ENCODE measurements at regions not wholly inside any gene's neighbourhood (a gene's known extent, or its start where the extent isn't known, plus 50 kb on each side); places are given as distances from the start of the nearest gene placed in this dataset.

DNA sequence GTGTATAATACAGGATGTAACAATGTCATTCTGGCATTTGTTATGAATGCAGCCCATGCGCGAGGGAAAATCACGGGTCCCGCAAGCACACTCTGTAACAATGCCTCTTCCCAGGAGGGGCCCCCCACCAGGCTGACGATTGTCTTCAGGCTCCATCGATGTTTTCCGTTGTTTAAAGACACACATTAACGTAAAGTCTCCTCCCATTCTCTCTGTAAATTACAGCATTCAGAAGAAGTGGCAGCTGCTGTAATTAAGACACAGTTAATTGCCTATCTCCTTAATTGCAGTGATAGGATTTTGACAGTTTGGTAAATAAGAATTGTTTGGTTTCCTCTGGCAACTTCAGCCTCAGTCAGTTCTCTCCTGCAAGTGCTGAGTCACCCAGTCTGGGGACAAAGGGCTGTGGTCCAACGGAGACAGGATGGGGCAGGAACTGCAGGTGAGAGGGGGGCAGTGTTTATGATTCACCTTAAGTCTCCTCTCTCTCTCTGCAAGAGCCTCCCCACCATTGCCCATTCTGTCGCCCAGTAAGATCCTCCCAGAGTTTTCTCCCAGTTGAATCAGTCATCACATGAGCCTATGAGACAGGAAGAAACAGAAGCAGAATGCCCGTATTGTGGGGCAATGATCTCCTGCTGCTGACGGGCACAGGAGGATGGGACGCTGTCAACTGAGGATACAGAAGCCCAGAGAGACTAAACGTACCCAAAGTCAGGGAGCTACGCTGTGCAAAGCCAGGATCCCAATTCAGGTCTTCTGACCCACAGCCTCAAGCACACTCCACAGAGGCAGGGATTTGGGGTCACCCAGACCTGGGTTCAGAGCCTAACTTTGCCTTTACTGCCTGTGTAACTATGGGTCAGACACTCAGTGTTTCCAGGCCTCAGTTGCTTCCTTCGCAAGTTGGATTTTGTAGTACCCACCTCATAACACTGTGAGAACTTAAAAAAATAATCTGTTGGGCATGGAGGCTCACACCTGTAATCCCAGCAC is 110.0 kb downstream of the ADSS2 start:
- Histone ChIP-seq H3K4me3 (ENCODE audit: low read depth, low read length) (no peak overlapping the region), H3K36me3 (ENCODE audit: insufficient read depth, low read length) (no peaks in the 10 kb centered on the region), H2AFZ (ENCODE audit: low read length, unreplicated experiment) (no peak overlapping the region), H3K27me3 (ENCODE audit: insufficient read depth, low read length) (no peaks in the 10 kb centered on the region), H3K4me1 (ENCODE audit: control insufficient read depth, insufficient read depth, low read length, unreplicated experiment) (peaks cover 9% of the 10 kb centered on the region), H3K79me2 (ENCODE audit: control insufficient read depth, insufficient read depth, low read length, unreplicated experiment) (no peaks in the 10 kb centered on the region), H3K27ac (ENCODE audit: low read depth, low read length) (no peak overlapping the region)

DNA sequence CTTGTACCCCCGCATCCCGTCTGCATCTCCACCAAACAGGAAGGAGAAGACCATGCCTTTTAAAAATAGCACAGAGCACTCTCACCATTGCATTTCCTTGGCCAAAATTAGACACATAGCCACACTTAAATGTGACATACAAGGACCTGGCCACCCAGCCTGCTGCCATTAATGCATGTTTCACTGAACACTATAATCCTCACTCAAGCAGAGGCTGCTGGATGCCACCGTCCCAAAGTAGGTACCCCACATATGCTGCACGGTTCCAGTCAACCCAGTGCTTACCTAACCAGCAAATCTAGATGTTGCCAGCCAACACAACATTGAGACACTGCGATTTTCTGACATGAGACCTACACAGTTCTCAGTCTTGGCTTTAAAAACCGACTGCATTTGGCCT is 107.7 kb downstream of the ADSS2 start:
- H3K79me2 ChIP-seq (ENCODE audit: control insufficient read depth, insufficient read depth, low read length, unreplicated experiment): no peaks in the 10 kb centered on the region
- H2AFZ ChIP-seq (ENCODE audit: low read length, unreplicated experiment): no peak overlapping the region
- no peaks in the 10 kb centered on the region for H3K36me3 ChIP-seq (ENCODE audit: insufficient read depth, low read length)
- no peak overlapping the region for H3K4me3 ChIP-seq (ENCODE audit: low read depth, low read length)
- H3K4me1 ChIP-seq (ENCODE audit: control insufficient read depth, insufficient read depth, low read length, unreplicated experiment): peaks cover 28% of the 10 kb centered on the region
- no peaks in the 10 kb centered on the region for H3K27me3 ChIP-seq (ENCODE audit: insufficient read depth, low read length)
- no peak overlapping the region for H3K27ac ChIP-seq (ENCODE audit: low read depth, low read length)

DNA sequence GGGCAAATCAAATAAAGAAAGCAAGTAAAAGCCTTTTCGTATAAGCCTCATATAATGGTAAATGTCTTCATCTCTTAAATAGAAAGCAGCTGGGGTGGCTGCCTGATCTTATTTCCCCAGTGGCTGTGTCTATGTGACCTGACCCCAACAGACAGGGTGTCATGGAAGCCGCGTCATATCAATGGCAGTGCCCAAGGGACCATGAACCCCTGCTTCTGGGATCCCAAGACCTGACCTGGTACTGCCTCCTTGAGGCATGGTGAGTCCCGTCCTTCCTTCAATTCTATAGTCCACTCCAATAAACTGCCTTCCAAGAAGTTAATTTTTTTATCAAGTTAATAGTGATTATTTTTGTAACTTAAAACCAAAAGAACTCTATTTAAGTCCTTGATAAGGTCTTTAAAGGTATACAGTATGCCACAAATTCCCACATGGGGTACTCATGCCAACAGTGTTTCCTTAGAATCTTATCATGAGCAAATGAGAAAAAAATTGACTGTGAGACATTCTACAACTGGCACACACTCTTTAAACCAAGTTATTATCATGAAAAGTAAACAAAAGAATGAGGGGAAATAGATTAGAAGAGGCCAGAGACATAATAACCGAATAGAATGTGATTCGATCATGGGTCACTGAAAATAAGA is 104.6 kb downstream of the ADSS2 start:
- Histone ChIP-seq H2AFZ (ENCODE audit: low read length, unreplicated experiment) (no peak overlapping the region), H3K4me3 (ENCODE audit: low read depth, low read length) (peak overlapping the region; percentile 16; the same call in 1 of the 2 replicates), H3K79me2 (ENCODE audit: control insufficient read depth, insufficient read depth, low read length, unreplicated experiment) (no peaks in the 10 kb centered on the region), H3K27ac (ENCODE audit: low read depth, low read length) (peak overlapping the region; percentile 91), H3K27me3 (ENCODE audit: insufficient read depth, low read length) (no peaks in the 10 kb centered on the region), H3K4me1 (ENCODE audit: control insufficient read depth, insufficient read depth, low read length, unreplicated experiment) (peaks cover 30% of the 10 kb centered on the region), H3K36me3 (ENCODE audit: insufficient read depth, low read length) (no peaks in the 10 kb centered on the region)

DNA sequence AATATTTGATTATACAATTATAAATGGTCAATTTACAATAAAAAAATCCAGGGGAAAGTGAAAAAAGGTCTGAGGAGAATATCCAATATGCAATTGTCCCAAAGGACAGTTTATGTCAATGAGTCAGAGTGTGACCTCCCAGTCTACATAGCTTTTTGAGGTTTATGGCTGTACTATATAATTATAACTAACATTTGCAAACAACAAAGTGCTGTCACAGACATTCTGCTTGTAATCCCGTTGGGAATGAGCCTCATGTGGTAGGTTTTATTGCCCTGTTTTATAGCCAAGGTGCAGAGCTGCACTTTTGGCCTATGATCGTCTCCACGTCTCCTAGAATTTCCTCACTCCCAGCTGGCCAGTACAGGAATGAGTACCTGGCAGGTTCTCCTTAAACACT is 103.8 kb downstream of the ADSS2 start:
- H3K4me1 ChIP-seq (ENCODE audit: control insufficient read depth, insufficient read depth, low read length, unreplicated experiment): peaks cover 38% of the 10 kb centered on the region
- no peak overlapping the region for H2AFZ ChIP-seq (ENCODE audit: low read length, unreplicated experiment)
- no peaks in the 10 kb centered on the region for H3K27me3 ChIP-seq (ENCODE audit: insufficient read depth, low read length)
- H3K36me3 ChIP-seq (ENCODE audit: insufficient read depth, low read length): no peaks in the 10 kb centered on the region
- H3K79me2 ChIP-seq (ENCODE audit: control insufficient read depth, insufficient read depth, low read length, unreplicated experiment): no peaks in the 10 kb centered on the region
- peak overlapping the region; percentile 91 for H3K27ac ChIP-seq (ENCODE audit: low read depth, low read length)
- peak overlapping the region; percentile 50; the same call in 1 of the 2 replicates for H3K4me3 ChIP-seq (ENCODE audit: low read depth, low read length)

DNA sequence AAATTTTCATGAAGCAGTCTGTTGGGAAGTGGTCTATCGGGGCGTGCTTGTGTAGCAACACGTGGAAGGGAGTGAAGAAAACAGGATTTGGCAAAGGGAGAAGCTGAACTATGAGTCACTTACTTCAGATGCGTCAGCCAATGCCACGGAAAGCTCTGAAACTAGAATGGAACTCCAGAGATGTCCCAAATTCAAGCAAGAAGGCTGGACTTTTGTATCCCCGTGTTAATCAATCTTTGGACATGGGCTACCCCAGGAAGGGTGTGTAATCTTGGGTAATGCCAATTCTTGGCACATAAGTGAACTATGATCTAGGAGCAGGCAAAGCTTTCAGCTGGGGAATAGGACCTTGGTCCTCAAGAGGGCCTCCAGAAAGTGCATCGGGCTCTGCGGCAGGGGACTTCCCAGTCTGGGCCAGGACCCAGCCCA is 102.6 kb downstream of the ADSS2 start:
- H2AFZ ChIP-seq (ENCODE audit: low read length, unreplicated experiment): peak overlapping the region; percentile 42
- H3K27ac ChIP-seq (ENCODE audit: low read depth, low read length): peak overlapping the region; percentile 91

DNA sequence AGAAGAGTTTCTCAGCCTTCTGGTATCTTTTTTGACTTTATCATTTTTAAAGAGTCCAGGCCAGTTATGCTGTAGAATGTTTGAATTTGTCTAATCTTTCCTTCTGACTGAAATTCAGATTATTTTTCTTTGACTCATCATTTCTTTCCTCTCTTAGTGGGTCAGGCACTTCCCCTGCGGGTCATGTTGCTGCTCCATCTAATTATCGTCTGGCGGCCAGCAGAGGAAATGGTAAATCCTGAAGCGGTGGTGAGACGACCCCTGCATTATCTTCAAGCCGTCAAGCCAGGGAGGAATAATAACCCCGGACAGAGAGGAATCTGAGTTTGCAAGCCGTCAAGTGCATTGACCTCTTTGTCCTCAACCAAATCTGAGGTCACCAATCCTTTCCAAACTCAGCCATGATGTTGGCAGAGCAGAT is 102.1 kb downstream of the ADSS2 start:
- Histone ChIP-seq H3K4me3 (ENCODE audit: low read depth, low read length) (peak overlapping the region; percentile 49), H2AFZ (ENCODE audit: low read length, unreplicated experiment) (peak overlapping the region; percentile 42)

More for the DNA sequence above, 102.6 kb downstream of the ADSS2 start:
- H3K79me2 ChIP-seq (ENCODE audit: control insufficient read depth, insufficient read depth, low read length, unreplicated experiment): no peaks in the 10 kb centered on the region
- H3K27me3 ChIP-seq (ENCODE audit: insufficient read depth, low read length): no peaks in the 10 kb centered on the region
- H3K4me1 ChIP-seq (ENCODE audit: control insufficient read depth, insufficient read depth, low read length, unreplicated experiment): peaks cover 48% of the 10 kb centered on the region
- peak overlapping the region; percentile 49 for H3K4me3 ChIP-seq (ENCODE audit: low read depth, low read length)
- no peaks in the 10 kb centered on the region for H3K36me3 ChIP-seq (ENCODE audit: insufficient read depth, low read length)

DNA sequence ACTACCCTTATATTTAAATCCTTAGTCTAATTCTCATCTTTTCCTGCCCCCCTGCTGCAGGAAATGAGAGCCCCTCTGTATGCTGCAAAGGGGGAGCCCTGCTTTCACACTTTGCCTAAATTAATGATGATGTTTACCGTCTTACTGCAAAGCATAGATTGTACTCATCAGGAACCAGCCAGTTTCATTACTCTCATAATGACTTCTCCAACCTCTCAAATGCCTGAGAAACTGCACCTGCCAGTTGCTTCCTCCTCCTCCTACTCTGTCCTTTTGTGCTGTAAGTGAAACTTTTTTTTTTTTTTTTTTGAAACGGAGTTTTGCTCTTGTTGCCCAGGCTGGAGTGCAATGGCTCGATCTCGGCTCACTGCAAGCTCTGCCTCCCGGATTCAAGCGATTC is 101.7 kb downstream of the ADSS2 start:
- H3K79me2 ChIP-seq (ENCODE audit: control insufficient read depth, insufficient read depth, low read length, unreplicated experiment): no peaks in the 10 kb centered on the region
- peaks cover 57% of the 10 kb centered on the region for H3K4me1 ChIP-seq (ENCODE audit: control insufficient read depth, insufficient read depth, low read length, unreplicated experiment)
- H3K36me3 ChIP-seq (ENCODE audit: insufficient read depth, low read length): no peaks in the 10 kb centered on the region
- no peaks in the 10 kb centered on the region for H3K27me3 ChIP-seq (ENCODE audit: insufficient read depth, low read length)
- peak overlapping the region; percentile 91 for H3K27ac ChIP-seq (ENCODE audit: low read depth, low read length)
- H3K4me3 ChIP-seq (ENCODE audit: low read depth, low read length): peak overlapping the region; percentile 49; the same call in 1 of the 2 replicates
- H2AFZ ChIP-seq (ENCODE audit: low read length, unreplicated experiment): no peak overlapping the region

More for the DNA sequence above, 102.1 kb downstream of the ADSS2 start:
- Histone ChIP-seq H3K4me1 (ENCODE audit: control insufficient read depth, insufficient read depth, low read length, unreplicated experiment) (peaks cover 53% of the 10 kb centered on the region), H3K36me3 (ENCODE audit: insufficient read depth, low read length) (no peaks in the 10 kb centered on the region), H3K27me3 (ENCODE audit: insufficient read depth, low read length) (no peaks in the 10 kb centered on the region), H3K79me2 (ENCODE audit: control insufficient read depth, insufficient read depth, low read length, unreplicated experiment) (no peaks in the 10 kb centered on the region), H3K27ac (ENCODE audit: low read depth, low read length) (peak overlapping the region; percentile 91)

DNA sequence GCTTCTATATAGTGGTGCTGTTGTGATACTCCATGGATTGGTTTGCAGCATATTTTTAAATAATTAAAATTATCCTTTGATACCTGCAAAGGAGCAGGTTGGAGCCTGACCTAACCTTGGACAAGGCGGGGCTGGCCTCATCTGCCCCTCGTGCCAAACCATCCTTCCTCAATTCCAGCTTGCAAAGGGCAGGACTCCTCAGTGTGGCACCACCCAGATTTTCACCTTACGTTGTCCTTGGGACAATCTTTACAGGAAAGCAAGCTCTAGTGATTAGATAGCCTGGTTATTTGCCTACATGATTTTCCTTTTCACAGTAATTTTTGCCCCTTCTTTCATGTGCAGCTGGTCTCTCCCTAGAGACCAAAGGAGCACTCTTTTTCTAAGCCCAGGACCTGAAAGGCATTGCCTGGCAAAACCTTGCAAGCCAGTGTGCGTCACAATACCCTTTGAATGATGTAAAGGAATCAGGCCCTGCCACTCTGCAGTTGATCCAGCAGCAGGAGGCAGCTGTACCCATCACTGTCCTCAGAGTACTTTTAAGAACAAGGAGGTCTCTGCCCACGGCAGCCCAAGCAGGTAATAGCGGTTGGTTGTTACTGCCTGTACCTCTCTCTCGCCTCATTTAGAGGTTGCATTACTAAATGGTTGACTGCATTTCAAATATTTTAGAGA is 99.4 kb downstream of the ADSS2 start:
- H3K27me3 ChIP-seq (ENCODE audit: insufficient read depth, low read length): no peaks in the 10 kb centered on the region
- peaks cover 51% of the 10 kb centered on the region for H3K4me1 ChIP-seq (ENCODE audit: control insufficient read depth, insufficient read depth, low read length, unreplicated experiment)
- no peak overlapping the region for H2AFZ ChIP-seq (ENCODE audit: low read length, unreplicated experiment)
- no peaks in the 10 kb centered on the region for H3K36me3 ChIP-seq (ENCODE audit: insufficient read depth, low read length)
- H3K79me2 ChIP-seq (ENCODE audit: control insufficient read depth, insufficient read depth, low read length, unreplicated experiment): no peaks in the 10 kb centered on the region
- no peak overlapping the region for H3K4me3 ChIP-seq (ENCODE audit: low read depth, low read length)
- H3K27ac ChIP-seq (ENCODE audit: low read depth, low read length): peak overlapping the region; percentile 90; the same call in 1 of the 2 replicates

DNA sequence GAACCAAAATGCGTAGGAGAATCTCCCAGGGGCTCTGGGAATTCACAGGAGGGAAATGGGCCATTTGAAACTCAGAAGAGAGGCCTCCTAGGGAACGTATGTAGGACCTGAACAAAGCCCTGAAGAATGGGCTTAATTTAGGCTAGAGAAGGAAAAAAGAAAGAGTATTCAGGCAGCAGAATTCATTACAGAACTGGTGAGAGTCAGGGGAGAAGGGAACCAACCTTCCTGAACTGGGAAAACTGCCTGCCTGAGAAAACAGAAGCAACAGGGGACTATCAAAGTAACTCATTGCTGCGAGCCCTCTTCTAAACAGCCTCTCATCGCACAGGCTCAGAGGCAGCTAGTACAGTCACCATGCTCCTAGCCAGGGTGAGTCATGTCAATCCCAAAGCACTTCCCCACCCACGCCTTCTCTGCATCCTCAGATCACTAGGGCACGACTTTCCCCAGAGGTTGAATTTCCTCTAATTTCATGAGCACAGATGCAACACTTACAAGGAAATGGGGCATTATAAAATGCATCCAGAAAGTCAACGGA is 98.1 kb downstream of the ADSS2 start:
- Histone ChIP-seq H3K4me1 (ENCODE audit: control insufficient read depth, insufficient read depth, low read length, unreplicated experiment) (peaks cover 40% of the 10 kb centered on the region), H3K27ac (ENCODE audit: low read depth, low read length) (peak overlapping the region; percentile 90), H2AFZ (ENCODE audit: low read length, unreplicated experiment) (peak overlapping the region; percentile 70), H3K36me3 (ENCODE audit: insufficient read depth, low read length) (no peaks in the 10 kb centered on the region), H3K4me3 (ENCODE audit: low read depth, low read length) (no peak overlapping the region; the same call in 1 of the 2 replicates), H3K79me2 (ENCODE audit: control insufficient read depth, insufficient read depth, low read length, unreplicated experiment) (no peaks in the 10 kb centered on the region), H3K27me3 (ENCODE audit: insufficient read depth, low read length) (no peaks in the 10 kb centered on the region)

DNA sequence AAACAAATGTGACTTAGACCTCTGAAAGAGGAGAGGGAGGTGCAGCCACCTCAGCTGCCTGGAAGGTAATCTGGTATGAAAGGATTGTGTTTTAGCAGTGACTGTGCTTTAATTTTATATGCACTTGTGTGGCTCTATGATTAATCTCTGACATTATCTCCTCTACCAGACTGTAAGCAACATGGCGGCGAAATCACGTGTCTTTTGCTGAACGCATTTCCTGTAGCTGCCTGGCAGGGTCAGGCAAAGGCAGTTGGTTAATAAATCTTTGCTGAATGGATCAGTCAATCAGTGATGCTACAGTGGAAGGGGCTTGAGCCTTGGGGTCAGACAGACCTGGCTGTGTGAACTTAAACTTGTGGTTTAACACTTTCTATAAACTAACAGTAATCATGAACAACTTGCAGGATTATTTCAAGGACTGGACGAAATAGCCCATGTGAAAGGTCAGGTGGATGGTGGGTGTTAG is 96.9 kb downstream of the ADSS2 start:
- H3K27ac ChIP-seq (ENCODE audit: low read depth, low read length): peak overlapping the region; percentile 90
- no peaks in the 10 kb centered on the region for H3K36me3 ChIP-seq (ENCODE audit: insufficient read depth, low read length)
- H3K79me2 ChIP-seq (ENCODE audit: control insufficient read depth, insufficient read depth, low read length, unreplicated experiment): no peaks in the 10 kb centered on the region
- no peak overlapping the region for H2AFZ ChIP-seq (ENCODE audit: low read length, unreplicated experiment)
- no peak overlapping the region for H3K4me3 ChIP-seq (ENCODE audit: low read depth, low read length)
- H3K4me1 ChIP-seq (ENCODE audit: control insufficient read depth, insufficient read depth, low read length, unreplicated experiment): peaks cover 30% of the 10 kb centered on the region
- H3K27me3 ChIP-seq (ENCODE audit: insufficient read depth, low read length): no peaks in the 10 kb centered on the region

All from ACC112 (cell line).